GM23338 (cell line): ENCODE measurements at regions not wholly inside any gene's neighbourhood (a gene's known extent, or its start where the extent isn't known, plus 50 kb on each side); places are given as distances from the start of the nearest gene placed in this dataset.

ENCODE experiments used
- CREB1 ChIP-seq: fragments of 250-450 bp; sonication (Bioruptor Pico); IDR thresholded peaks from 2 replicates; pipeline ENCODE4 v1.5.0; 2020; ENCODE audit warnings: low read depth, mild to moderate bottlenecking, moderate library complexity
- EZH2 ChIP-seq: fragments of 200-600 bp; sonication (generic); IDR thresholded peaks from one replicate; pipeline ENCODE4 v1.8.0; 2017; ENCODE audit warnings: antibody characterized with exemption, mild to moderate bottlenecking, low read depth; ENCODE audit not compliant: unreplicated experiment
- EZH2phosphoT487 ChIP-seq: fragments of 200-600 bp; sonication (generic); IDR thresholded peaks from one replicate; pipeline ENCODE4 v1.8.1; 2018; ENCODE audit warnings: antibody characterized with exemption; ENCODE audit not compliant: unreplicated experiment
- JUNB ChIP-seq: IDR thresholded peaks from one replicate; pipeline ENCODE4 v1.6.1; 2016; ENCODE audit warnings: antibody characterized with exemption; ENCODE audit not compliant: unreplicated experiment
- NANOG ChIP-seq: IDR thresholded peaks from 2 replicates; pipeline ENCODE4 v1.6.1; 2016; ENCODE audit warnings: antibody characterized with exemption, borderline replicate concordance
- POLR2AphosphoS5 ChIP-seq: IDR thresholded peaks from 2 replicates; pipeline ENCODE4 v1.6.1; 2016; ENCODE audit warnings: antibody characterized with exemption, low read depth
- STAT1 ChIP-seq: IDR thresholded peaks from one replicate; pipeline ENCODE4 v1.6.1; 2016; ENCODE audit warnings: antibody characterized with exemption; ENCODE audit not compliant: unreplicated experiment
- ZNF114 ChIP-seq: fragments of 250-450 bp; sonication (Bioruptor Pico); IDR thresholded peaks from 2 replicates; pipeline ENCODE4 v1.5.0; 2020; ENCODE audit warnings: mild to moderate bottlenecking, moderate library complexity
- ZNF331 ChIP-seq: fragments of 250-450 bp; sonication (Bioruptor Pico); IDR thresholded peaks from 2 replicates; pipeline ENCODE4 v1.5.0; 2020; ENCODE audit warnings: low read depth, mild to moderate bottlenecking, moderate library complexity
- TF ChIP-seq, protein P1 (sequence below), 2 experiments: fragments of 200-600 bp in 1 of 2; sonication (generic) in 1 of 2; conservative IDR thresholded peaks; 2 replicates each; pipeline versions ENCODE4 v1.5.1 to v1.6.1; 2016 to 2017; ENCODE audit warnings: antibody characterized with exemption in 2 of 2, low read depth in 2 of 2, mild to moderate bottlenecking in 2 of 2, moderate library complexity in 1 of 2
- TF ChIP-seq, protein P2 (sequence below): IDR thresholded peaks from one replicate; pipeline ENCODE4 v1.6.1; 2018; ENCODE audit warnings: antibody characterized with exemption; ENCODE audit not compliant: unreplicated experiment
- TF ChIP-seq, protein P3 (sequence below): fragments of 250-450 bp; sonication (Bioruptor Pico); IDR thresholded peaks from 2 replicates; pipeline ENCODE4 v1.5.0; 2020; ENCODE audit warnings: mild to moderate bottlenecking, moderate library complexity

DNA sequence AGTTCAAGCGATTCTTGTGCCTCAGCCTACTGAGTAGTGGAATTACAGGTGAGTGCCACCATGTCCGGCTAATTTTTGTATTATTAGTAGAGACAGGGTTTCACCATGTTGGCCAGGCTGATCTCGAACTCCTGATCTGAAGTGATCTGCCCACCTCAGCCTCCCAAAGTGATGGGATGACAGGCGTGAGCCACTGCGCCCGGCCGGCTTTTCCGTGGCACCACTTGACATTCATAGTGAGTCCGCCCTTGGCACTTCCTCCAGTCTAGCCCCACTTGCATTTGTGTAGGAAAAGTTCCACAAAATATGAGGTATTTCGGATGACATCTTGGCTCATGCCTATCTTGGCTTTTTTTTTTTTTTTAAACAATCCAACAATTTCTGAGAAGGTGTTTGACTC is 128.1 kb upstream of the ACBD5 start:
- TF ChIP-seq, protein P1, sequence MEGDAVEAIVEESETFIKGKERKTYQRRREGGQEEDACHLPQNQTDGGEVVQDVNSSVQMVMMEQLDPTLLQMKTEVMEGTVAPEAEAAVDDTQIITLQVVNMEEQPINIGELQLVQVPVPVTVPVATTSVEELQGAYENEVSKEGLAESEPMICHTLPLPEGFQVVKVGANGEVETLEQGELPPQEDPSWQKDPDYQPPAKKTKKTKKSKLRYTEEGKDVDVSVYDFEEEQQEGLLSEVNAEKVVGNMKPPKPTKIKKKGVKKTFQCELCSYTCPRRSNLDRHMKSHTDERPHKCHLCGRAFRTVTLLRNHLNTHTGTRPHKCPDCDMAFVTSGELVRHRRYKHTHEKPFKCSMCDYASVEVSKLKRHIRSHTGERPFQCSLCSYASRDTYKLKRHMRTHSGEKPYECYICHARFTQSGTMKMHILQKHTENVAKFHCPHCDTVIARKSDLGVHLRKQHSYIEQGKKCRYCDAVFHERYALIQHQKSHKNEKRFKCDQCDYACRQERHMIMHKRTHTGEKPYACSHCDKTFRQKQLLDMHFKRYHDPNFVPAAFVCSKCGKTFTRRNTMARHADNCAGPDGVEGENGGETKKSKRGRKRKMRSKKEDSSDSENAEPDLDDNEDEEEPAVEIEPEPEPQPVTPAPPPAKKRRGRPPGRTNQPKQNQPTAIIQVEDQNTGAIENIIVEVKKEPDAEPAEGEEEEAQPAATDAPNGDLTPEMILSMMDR (conservative IDR thresholded peaks at IDR 0.05; ENCODE audit: low read depth in 2 of 2) = no peak
- TF ChIP-seq, protein P2, sequence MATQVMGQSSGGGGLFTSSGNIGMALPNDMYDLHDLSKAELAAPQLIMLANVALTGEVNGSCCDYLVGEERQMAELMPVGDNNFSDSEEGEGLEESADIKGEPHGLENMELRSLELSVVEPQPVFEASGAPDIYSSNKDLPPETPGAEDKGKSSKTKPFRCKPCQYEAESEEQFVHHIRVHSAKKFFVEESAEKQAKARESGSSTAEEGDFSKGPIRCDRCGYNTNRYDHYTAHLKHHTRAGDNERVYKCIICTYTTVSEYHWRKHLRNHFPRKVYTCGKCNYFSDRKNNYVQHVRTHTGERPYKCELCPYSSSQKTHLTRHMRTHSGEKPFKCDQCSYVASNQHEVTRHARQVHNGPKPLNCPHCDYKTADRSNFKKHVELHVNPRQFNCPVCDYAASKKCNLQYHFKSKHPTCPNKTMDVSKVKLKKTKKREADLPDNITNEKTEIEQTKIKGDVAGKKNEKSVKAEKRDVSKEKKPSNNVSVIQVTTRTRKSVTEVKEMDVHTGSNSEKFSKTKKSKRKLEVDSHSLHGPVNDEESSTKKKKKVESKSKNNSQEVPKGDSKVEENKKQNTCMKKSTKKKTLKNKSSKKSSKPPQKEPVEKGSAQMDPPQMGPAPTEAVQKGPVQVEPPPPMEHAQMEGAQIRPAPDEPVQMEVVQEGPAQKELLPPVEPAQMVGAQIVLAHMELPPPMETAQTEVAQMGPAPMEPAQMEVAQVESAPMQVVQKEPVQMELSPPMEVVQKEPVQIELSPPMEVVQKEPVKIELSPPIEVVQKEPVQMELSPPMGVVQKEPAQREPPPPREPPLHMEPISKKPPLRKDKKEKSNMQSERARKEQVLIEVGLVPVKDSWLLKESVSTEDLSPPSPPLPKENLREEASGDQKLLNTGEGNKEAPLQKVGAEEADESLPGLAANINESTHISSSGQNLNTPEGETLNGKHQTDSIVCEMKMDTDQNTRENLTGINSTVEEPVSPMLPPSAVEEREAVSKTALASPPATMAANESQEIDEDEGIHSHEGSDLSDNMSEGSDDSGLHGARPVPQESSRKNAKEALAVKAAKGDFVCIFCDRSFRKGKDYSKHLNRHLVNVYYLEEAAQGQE = no peak
- TF ChIP-seq EZH2phosphoT487 (no peak), EZH2 (no peak), POLR2AphosphoS5 (no peak), JUNB (no peak), STAT1 (no peak), CREB1 (CRISPR knock-in tag) (no peak), NANOG (no peak), ZNF114 (CRISPR knock-in tag) (no peak), ZNF331 (CRISPR knock-in tag) (no peak)
- TF ChIP-seq, protein P3, sequence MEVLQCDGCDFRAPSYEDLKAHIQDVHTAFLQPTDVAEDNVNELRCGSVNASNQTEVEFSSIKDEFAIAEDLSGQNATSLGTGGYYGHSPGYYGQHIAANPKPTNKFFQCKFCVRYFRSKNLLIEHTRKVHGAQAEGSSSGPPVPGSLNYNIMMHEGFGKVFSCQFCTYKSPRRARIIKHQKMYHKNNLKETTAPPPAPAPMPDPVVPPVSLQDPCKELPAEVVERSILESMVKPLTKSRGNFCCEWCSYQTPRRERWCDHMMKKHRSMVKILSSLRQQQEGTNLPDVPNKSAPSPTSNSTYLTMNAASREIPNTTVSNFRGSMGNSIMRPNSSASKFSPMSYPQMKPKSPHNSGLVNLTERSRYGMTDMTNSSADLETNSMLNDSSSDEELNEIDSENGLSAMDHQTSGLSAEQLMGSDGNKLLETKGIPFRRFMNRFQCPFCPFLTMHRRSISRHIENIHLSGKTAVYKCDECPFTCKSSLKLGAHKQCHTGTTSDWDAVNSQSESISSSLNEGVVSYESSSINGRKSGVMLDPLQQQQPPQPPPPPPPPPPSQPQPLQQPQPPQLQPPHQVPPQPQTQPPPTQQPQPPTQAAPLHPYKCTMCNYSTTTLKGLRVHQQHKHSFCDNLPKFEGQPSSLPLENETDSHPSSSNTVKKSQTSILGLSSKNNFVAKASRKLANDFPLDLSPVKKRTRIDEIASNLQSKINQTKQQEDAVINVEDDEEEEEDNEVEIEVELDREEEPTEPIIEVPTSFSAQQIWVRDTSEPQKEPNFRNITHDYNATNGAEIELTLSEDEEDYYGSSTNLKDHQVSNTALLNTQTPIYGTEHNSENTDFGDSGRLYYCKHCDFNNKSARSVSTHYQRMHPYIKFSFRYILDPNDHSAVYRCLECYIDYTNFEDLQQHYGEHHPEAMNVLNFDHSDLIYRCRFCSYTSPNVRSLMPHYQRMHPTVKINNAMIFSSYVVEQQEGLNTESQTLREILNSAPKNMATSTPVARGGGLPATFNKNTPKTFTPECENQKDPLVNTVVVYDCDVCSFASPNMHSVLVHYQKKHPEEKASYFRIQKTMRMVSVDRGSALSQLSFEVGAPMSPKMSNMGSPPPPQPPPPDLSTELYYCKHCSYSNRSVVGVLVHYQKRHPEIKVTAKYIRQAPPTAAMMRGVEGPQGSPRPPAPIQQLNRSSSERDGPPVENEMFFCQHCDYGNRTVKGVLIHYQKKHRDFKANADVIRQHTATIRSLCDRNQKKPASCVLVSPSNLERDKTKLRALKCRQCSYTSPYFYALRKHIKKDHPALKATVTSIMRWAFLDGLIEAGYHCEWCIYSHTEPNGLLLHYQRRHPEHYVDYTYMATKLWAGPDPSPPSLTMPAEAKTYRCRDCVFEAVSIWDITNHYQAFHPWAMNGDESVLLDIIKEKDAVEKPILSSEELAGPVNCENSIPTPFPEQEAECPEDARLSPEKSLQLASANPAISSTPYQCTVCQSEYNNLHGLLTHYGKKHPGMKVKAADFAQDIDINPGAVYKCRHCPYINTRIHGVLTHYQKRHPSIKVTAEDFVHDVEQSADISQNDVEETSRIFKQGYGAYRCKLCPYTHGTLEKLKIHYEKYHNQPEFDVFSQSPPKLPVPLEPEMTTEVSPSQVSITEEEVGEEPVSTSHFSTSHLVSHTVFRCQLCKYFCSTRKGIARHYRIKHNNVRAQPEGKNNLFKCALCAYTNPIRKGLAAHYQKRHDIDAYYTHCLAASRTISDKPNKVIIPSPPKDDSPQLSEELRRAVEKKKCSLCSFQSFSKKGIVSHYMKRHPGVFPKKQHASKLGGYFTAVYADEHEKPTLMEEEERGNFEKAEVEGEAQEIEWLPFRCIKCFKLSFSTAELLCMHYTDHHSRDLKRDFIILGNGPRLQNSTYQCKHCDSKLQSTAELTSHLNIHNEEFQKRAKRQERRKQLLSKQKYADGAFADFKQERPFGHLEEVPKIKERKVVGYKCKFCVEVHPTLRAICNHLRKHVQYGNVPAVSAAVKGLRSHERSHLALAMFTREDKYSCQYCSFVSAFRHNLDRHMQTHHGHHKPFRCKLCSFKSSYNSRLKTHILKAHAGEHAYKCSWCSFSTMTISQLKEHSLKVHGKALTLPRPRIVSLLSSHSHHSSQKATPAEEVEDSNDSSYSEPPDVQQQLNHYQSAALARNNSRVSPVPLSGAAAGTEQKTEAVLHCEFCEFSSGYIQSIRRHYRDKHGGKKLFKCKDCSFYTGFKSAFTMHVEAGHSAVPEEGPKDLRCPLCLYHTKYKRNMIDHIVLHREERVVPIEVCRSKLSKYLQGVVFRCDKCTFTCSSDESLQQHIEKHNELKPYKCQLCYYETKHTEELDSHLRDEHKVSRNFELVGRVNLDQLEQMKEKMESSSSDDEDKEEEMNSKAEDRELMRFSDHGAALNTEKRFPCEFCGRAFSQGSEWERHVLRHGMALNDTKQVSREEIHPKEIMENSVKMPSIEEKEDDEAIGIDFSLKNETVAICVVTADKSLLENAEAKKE (CRISPR knock-in tag) = no peak
